Heart right ventricle (tissue), 16 donors: ENCODE measurements at regions not wholly inside any gene's neighbourhood (a gene's known extent, or its start where the extent isn't known, plus 50 kb on each side); places are given as distances from the start of the nearest gene placed in this dataset.
A peak's percentile ranks its signal among the peaks of the same experiment; 100 is the strongest.

Source experiments
- ATAC-seq, 8 donors: fragments of 200-7000 bp; cut with Tn5 transposase; one replicate each; pipeline ENCODE4 v1.9.1; 2020; ENCODE audit warnings: mild to moderate bottlenecking in 8 of 8, moderate library complexity in 8 of 8, moderate number of reproducible peaks in 1 of 8
- DNase-seq, 2 donors: peaks; one replicate each; pipeline ENCODE4 v3.0.0-alpha.2; 2020
- H3K27ac ChIP-seq, 10 donors: fragments of 200-600 bp; sonication (generic) in 2 of 10; one replicate each; pipeline versions ENCODE4 v1.5.0 to v1.8.0; 2020 to 2022; ENCODE audit warnings: mild to moderate bottlenecking in 3 of 10
- H3K27me3 ChIP-seq, 7 donors: fragments of 200-600 bp; one replicate each; pipeline ENCODE4 v1.8.0; 2021 to 2022; ENCODE audit warnings: mild to moderate bottlenecking in 2 of 7
- H3K36me3 ChIP-seq, 9 donors: fragments of 200-600 bp; sonication (generic) in 1 of 9; one replicate each; pipeline versions ENCODE4 v1.5.0 to v1.8.0; 2020 to 2022; ENCODE audit warnings: mild to moderate bottlenecking in 2 of 9
- H3K4me1 ChIP-seq, 9 donors: fragments of 200-600 bp; sonication (generic) in 1 of 9; one replicate each; pipeline versions ENCODE4 v1.5.0 to v1.8.0; 2020 to 2022; ENCODE audit warnings: mild to moderate bottlenecking in 4 of 9
- H3K4me3 ChIP-seq, 10 donors: fragments of 200-600 bp; sonication (generic) in 2 of 10; one replicate each; pipeline versions ENCODE4 v1.5.0 to v1.8.0; 2020 to 2022; ENCODE audit warnings: mild to moderate bottlenecking in 7 of 10, moderate library complexity in 2 of 10
- H3K9me3 ChIP-seq, 11 donors: fragments of 200-600 bp in 10 of 11; sonication (generic) in 2 of 11; one replicate each; pipeline versions ENCODE4 v1.5.0 to v1.8.0; 2013 to 2022; ENCODE audit warnings: mild to moderate bottlenecking in 2 of 11, control low read depth in 1 of 11, moderate library complexity in 1 of 11
- CTCF ChIP-seq, 9 donors: fragments of 200-600 bp; sonication (generic) in 2 of 9; IDR thresholded peaks; one replicate each; pipeline versions ENCODE4 v1.5.0 to v1.8.0; 2021 to 2022; ENCODE audit warnings: antibody characterized with exemption in 9 of 9, mild to moderate bottlenecking in 5 of 9, moderate library complexity in 1 of 9
- WGBS, 2 donors: extraction: QIAGEN DNeasy Blood & Tissue Kit; methylation state at CpG; one replicate each; pipeline ENCODE4 v1.1.7; 2013; ENCODE audit warnings: inconsistent platforms in 1 of 2; 5-methylcytosine and 5-hydroxymethylcytosine counted together
- intact Hi-C, 10 donors: fragments of 100-400 bp; cut with DNase I; formaldehyde crosslinking; loops; one replicate each; pipeline versions ENCODE4 v1.11.1 to v1.14.2; 2022
- donor health status: Arrhythmogenic right ventricular cardiomyopathy.
- donor health status: ischemic (EF 13 %, LVEDD 7.1; RV severe dilation, severe dysfunction).
- donor health status: healthy with polysubstance abuse.
- donor health status: DM: no; HTN: yes; CAD: no.
- donor health status: DM: no; HTN: no; CAD: no.
- donor health status: ischemic (EF 25% LVEDD 6.9; RV normal size, moderate dysfunction).
- donor health status: ischemic (EF 25% LVEDD 5.7; RV mildly dilated, moderate dysfunction).
- donor health status: healthy.
- donor health status: DM: yes; HTN: yes; CAD: no.
- donor health status: Ischemic cardiomyopathy.
- donor health status: ischemic (EF 35%, LVEDD 5.7; RV mildly dilated, moderate dysfunction).
- donor health status: nonischemic (EF 11% LVEDD 7.7; RV severe dilation, severe dysfunction).
- donor health status: DM: yes; HTN: yes; CAD: no.
- donor health status: PGD.
- donor health status: ischemic (EF 29% LVEDD 5.4; RV normal size, mild dysfunction).
- donor health status: nonischemic (EF 23%, LVEDD 6.1; RV moderate dilation, normal function).

GRCh38 chr2:181158427-181158826, 178.0 kb downstream of the UBE2E3 start:
- no peak overlapping the region for H3K27ac ChIP-seq
- peaks cover 0 to 13% (median 0%) of the 10 kb centered on the region in 11 donors for H3K9me3 ChIP-seq
- DNase-seq (no peak), ATAC-seq (no peak)
- H3K27me3 ChIP-seq, result no peaks in the 10 kb centered on the region
- H3K4me3 ChIP-seq, result no peak overlapping the region
- 43 to 64% methylated on average over 1 of the region's 1 CpG for WGBS, 2 donors
- intact Hi-C loops, result no loop called here
- H3K36me3 ChIP-seq, result no peaks in the 10 kb centered on the region
- no peak for TF ChIP-seq CTCF (IDR thresholded peaks at IDR 0.05)
- H3K4me1 ChIP-seq, result peaks cover 0 to 3% (median 0%) of the 10 kb centered on the region in 9 donors

- Histone ChIP-seq H3K4me1 (peaks cover 0 to 16% (median 0%) of the 10 kb centered on the region in 9 donors), H3K36me3 (no peaks in the 10 kb centered on the region), H3K9me3 (peaks cover 0 to 5% (median 0%) of the 10 kb centered on the region in 11 donors), H3K4me3 (no peak overlapping the region), H3K27ac (no peak overlapping the region), H3K27me3 (no peaks in the 10 kb centered on the region)
- DNase-seq (no peak), ATAC-seq (no peak)
- no peak for TF ChIP-seq CTCF (IDR thresholded peaks at IDR 0.05)
- intact Hi-C loops, result no loop called here
- WGBS, 2 donors, result 88 to 90% methylated on average over 1 of the region's 1 CpG
Observed at GRCh38 chr2:181161615-181162014, 181.2 kb downstream of the UBE2E3 start.

GRCh38 chr2:181163139-181163538, 182.7 kb downstream of the UBE2E3 start:
- TF ChIP-seq CTCF (IDR thresholded peaks at IDR 0.05), result no peak
- 92 to 96% methylated on average over 1 of the region's 1 CpG for WGBS, 2 donors
- ATAC-seq, result no peak

GRCh38 chr2:181163691-181164090, 183.3 kb downstream of the UBE2E3 start:
- no peaks in the 10 kb centered on the region for H3K36me3 ChIP-seq
- no peak for TF ChIP-seq CTCF (IDR thresholded peaks at IDR 0.05)
- H3K4me1 ChIP-seq, result peaks cover 0 to 16% (median 0%) of the 10 kb centered on the region in 9 donors
- H3K27ac ChIP-seq, result peak overlapping the region in 1 of 10 donors; percentile 52
- no peak for ATAC-seq
- H3K4me3 ChIP-seq, result no peak overlapping the region
- peaks cover 0 to 7% (median 0%) of the 10 kb centered on the region in 11 donors for H3K9me3 ChIP-seq
- intact Hi-C loops, result no loop called here
- DNase-seq, result no peak
- no peaks in the 10 kb centered on the region for H3K27me3 ChIP-seq

More at GRCh38 chr2:181163139-181163538, 182.7 kb downstream of the UBE2E3 start:
- no peaks in the 10 kb centered on the region for H3K36me3 ChIP-seq
- H3K27me3 ChIP-seq, result no peaks in the 10 kb centered on the region
- peak overlapping the region in 1 of 10 donors; percentile 38 for H3K27ac ChIP-seq
- intact Hi-C loops, result no loop called here
- H3K4me1 ChIP-seq, result peaks cover 0 to 16% (median 0%) of the 10 kb centered on the region in 9 donors
- peaks cover 0 to 7% (median 0%) of the 10 kb centered on the region in 11 donors for H3K9me3 ChIP-seq
- no peak for DNase-seq
- no peak overlapping the region for H3K4me3 ChIP-seq
